ENCODE measurements at regions not wholly inside any gene's neighbourhood (a gene's known extent, or its start where the extent isn't known, plus 50 kb on each side); places are given as distances from the start of the nearest gene placed in this dataset.

GRCh38 chr11:116065986-116066385 lies 561.8 kb upstream of the CADM1 start:
- TF ChIP-seq ZBTB7A (CRISPR knock-in tag; IDR thresholded peaks at IDR 0.05) (no peak), ZNF280B (CRISPR knock-in tag; IDR thresholded peaks at IDR 0.05; ENCODE audit: borderline replicate concordance) (no peak), HNRNPLL (IDR thresholded peaks at IDR 0.05; ENCODE audit: low read depth, low read length, poor library complexity, severe bottlenecking) (no peak), REST (IDR thresholded peaks at IDR 0.05; ENCODE audit: borderline replicate concordance in 1 of 2, low read depth in 1 of 2, low read length in 2 of 2) (no peak), POLR2A (IDR thresholded peaks at IDR 0.05; ENCODE audit: insufficient read depth in 1 of 2, low read depth in 2 of 2, low read length in 2 of 2) (no peak)

Measured in HepG2 (cell line).